Common myeloid progenitor, CD34-positive (primary cell): ENCODE measurements at regions not wholly inside any gene's neighbourhood (a gene's known extent, or its start where the extent isn't known, plus 50 kb on each side); places are given as distances from the start of the nearest gene placed in this dataset.
A peak's percentile ranks its signal among the peaks of the same experiment; 100 is the strongest.

Experiments used
- CTCF ChIA-PET: fragments of 350-600 bp; sonication (Branson Sonifier 250); formaldehyde crosslinking; loops from one replicate; lab custom pipeline; 2021; ENCODE audit warnings: antibody characterized with exemption; lab: Charles Lee
- POLR2A ChIA-PET: fragments of 350-600 bp; sonication (Branson Sonifier 250); formaldehyde crosslinking; loops from one replicate; lab custom pipeline; 2021; ENCODE audit warnings: antibody characterized with exemption; lab: Charles Lee
- DNase-seq, 3 donors: peaks; one replicate each; pipeline versions ENCODE4 v3.0.0 to v3.0.0-alpha.2; 2013
- H3K27ac ChIP-seq, 2 experiments: 1 replicate in 1 of 2; 2 replicates in 1 of 2; pipeline ENCODE4 v1.7.0; 2013; ENCODE audit warnings: inconsistent platforms in 2 of 2, low read length in 2 of 2, mild to moderate bottlenecking in 2 of 2, low read depth in 1 of 2, moderate library complexity in 1 of 2; ENCODE audit not compliant: severe bottlenecking in 2 of 2, insufficient read depth in 1 of 2, poor library complexity in 1 of 2
- H3K27me3 ChIP-seq, 5 experiments: replicated peaks in 2 of 5; 1 replicate in 3 of 5; 2 replicates in 2 of 5; pipeline versions ENCODE4 v1.6.1 to v1.7.0; 2013; ENCODE audit warnings: low read length in 4 of 5, mild to moderate bottlenecking in 2 of 5, moderate library complexity in 2 of 5, inconsistent platforms in 1 of 5; ENCODE audit not compliant: insufficient read depth in 5 of 5, control insufficient read depth in 4 of 5
- H3K36me3 ChIP-seq, 4 experiments: 1 replicate in 2 of 4; 2 replicates in 2 of 4; pipeline versions ENCODE4 v1.6.1 to v1.7.0; 2013; ENCODE audit warnings: low read length in 3 of 4, control low read depth in 1 of 4, mild to moderate bottlenecking in 1 of 4; ENCODE audit not compliant: control insufficient read depth in 4 of 4, insufficient read depth in 4 of 4
- H3K4me1 ChIP-seq, 4 experiments: 1 replicate in 3 of 4; 2 replicates in 1 of 4; pipeline versions ENCODE4 v1.6.1 to v1.7.1; 2013; ENCODE audit warnings: low read length in 3 of 4, mild to moderate bottlenecking in 3 of 4, control low read depth in 1 of 4, inconsistent platforms in 1 of 4, moderate library complexity in 1 of 4; ENCODE audit not compliant: control insufficient read depth in 4 of 4, insufficient read depth in 4 of 4; ENCODE audit errors: control extremely low read depth in 1 of 4
- H3K4me3 ChIP-seq, 7 experiments: 1 replicate in 4 of 7; 2 replicates in 3 of 7; pipeline versions ENCODE4 v1.5.1 to v1.7.0; 2013; ENCODE audit warnings: mild to moderate bottlenecking in 7 of 7, low read length in 6 of 7, moderate library complexity in 6 of 7, inconsistent platforms in 2 of 7, low read depth in 2 of 7, control low read depth in 1 of 7; ENCODE audit not compliant: insufficient read depth in 4 of 7, control insufficient read depth in 1 of 7; ENCODE audit errors: extremely low read depth in 1 of 7
- H3K9me3 ChIP-seq, 5 experiments: 1 replicate in 4 of 5; 2 replicates in 1 of 5; pipeline versions ENCODE4 v1.6.1 to v1.7.1; 2013; ENCODE audit warnings: low read length in 4 of 5, mild to moderate bottlenecking in 2 of 5, inconsistent platforms in 1 of 5, low read depth in 1 of 5, moderate library complexity in 1 of 5; ENCODE audit not compliant: control insufficient read depth in 4 of 5, insufficient read depth in 2 of 5; ENCODE audit errors: control extremely low read depth in 1 of 5
- WGBS: methylation state at CpG from one replicate; pipeline ENCODE4 v1.1.5; 2013; ENCODE audit not compliant: insufficient coverage; 5-methylcytosine and 5-hydroxymethylcytosine counted together

- Histone ChIP-seq H3K27me3 (no peaks in the 10 kb centered on the region), H3K27ac (no peak overlapping the region), H3K4me1 (no peaks in the 10 kb centered on the region), H3K4me3 (no peak overlapping the region), H3K9me3 (no peaks in the 10 kb centered on the region), H3K36me3 (no peaks in the 10 kb centered on the region)
- no peak for DNase-seq
- WGBS: no CpG with 5 or more reads among the region's 3 CpGs
- CTCF ChIA-PET: interaction anchor here (1.3 to 2.8 kb wide), 2 partner anchors 9 to 23 kb away, joined by 3 to 12 read pairs; no protein-coding TSS in a partner anchor
- POLR2A ChIA-PET: no interaction called here
These were observed 362.4 kb upstream of the ZNF385D start for GRCh38 chr3:22113453-22113852.

GRCh38 chr3:22115581-22115980, 364.6 kb upstream of the ZNF385D start:
- ChIA-PET POLR2A (no interaction called here), CTCF (interaction anchor here (0.6 to 2.4 kb wide), 5 partner anchors 12 to 897 kb away, joined by 3 to 15 read pairs (median 3); no protein-coding TSS in a partner anchor)
- no peaks in the 10 kb centered on the region for H3K36me3 ChIP-seq
- no peak overlapping the region for H3K27ac ChIP-seq
- H3K9me3 ChIP-seq: no peaks in the 10 kb centered on the region
- WGBS: 94% methylated on average over 3 of the region's 4 CpGs
- no peaks in the 10 kb centered on the region for H3K4me1 ChIP-seq
- H3K4me3 ChIP-seq: no peak overlapping the region
- H3K27me3 ChIP-seq: no peaks in the 10 kb centered on the region
- no peak for DNase-seq

GRCh38 chr3:22117091-22117490, 366.1 kb upstream of the ZNF385D start:
- Histone ChIP-seq H3K4me1 (no peaks in the 10 kb centered on the region), H3K36me3 (no peaks in the 10 kb centered on the region), H3K9me3 (no peaks in the 10 kb centered on the region), H3K27me3 (no peaks in the 10 kb centered on the region), H3K27ac (no peak overlapping the region), H3K4me3 (no peak overlapping the region)
- POLR2A ChIA-PET: no interaction called here
- no peak for DNase-seq
- WGBS: 100% methylated on average over 1 of the region's 2 CpGs
- CTCF ChIA-PET: interaction anchor here (0.8 to 2.4 kb wide), 4 partner anchors 16 to 224 kb away, joined by 3 to 15 read pairs (median 4); no protein-coding TSS in a partner anchor

GRCh38 chr3:22117751-22118346, 366.8 kb upstream of the ZNF385D start:
- Histone ChIP-seq H3K4me1 (no peaks in the 10 kb centered on the region), H3K4me3 (no peak overlapping the region), H3K27me3 (no peaks in the 10 kb centered on the region), H3K27ac (no peak overlapping the region), H3K36me3 (no peaks in the 10 kb centered on the region), H3K9me3 (no peaks in the 10 kb centered on the region)
- DNase-seq: peak; percentile 60 to 79 (median 77)
- ChIA-PET POLR2A (no interaction called here), CTCF (interaction anchor here (1.8 kb wide), 1 partner anchor 53 kb away, joined by 5 read pairs; no protein-coding TSS in a partner anchor)
- WGBS: no CpG with 5 or more reads among the region's 5 CpGs

- 100% methylated on average over 1 of the region's 3 CpGs for WGBS
- no peak for DNase-seq
- H3K4me3 ChIP-seq: no peak overlapping the region
- no peak overlapping the region for H3K27ac ChIP-seq
- ChIA-PET CTCF (no interaction called here), POLR2A (no interaction called here)
- no peaks in the 10 kb centered on the region for H3K27me3 ChIP-seq
- H3K9me3 ChIP-seq: no peaks in the 10 kb centered on the region
- H3K36me3 ChIP-seq: no peaks in the 10 kb centered on the region
- H3K4me1 ChIP-seq: no peaks in the 10 kb centered on the region
These were observed 367.5 kb upstream of the ZNF385D start for GRCh38 chr3:22118542-22118941.

GRCh38 chr3:22121068-22121701, 370.2 kb upstream of the ZNF385D start:
- no peak overlapping the region for H3K27ac ChIP-seq
- ChIA-PET POLR2A (no interaction called here), CTCF (no interaction called here)
- no peaks in the 10 kb centered on the region for H3K27me3 ChIP-seq
- no peak for DNase-seq
- no peaks in the 10 kb centered on the region for H3K9me3 ChIP-seq
- no peaks in the 10 kb centered on the region for H3K4me1 ChIP-seq
- H3K36me3 ChIP-seq: no peaks in the 10 kb centered on the region
- no CpG with 5 or more reads among the region's 5 CpGs for WGBS
- H3K4me3 ChIP-seq: no peak overlapping the region

- Histone ChIP-seq H3K4me1 (no peaks in the 10 kb centered on the region), H3K27me3 (no peaks in the 10 kb centered on the region), H3K9me3 (no peaks in the 10 kb centered on the region), H3K36me3 (no peaks in the 10 kb centered on the region), H3K27ac (no peak overlapping the region), H3K4me3 (no peak overlapping the region)
- peak in 1 of 3 donors; percentile 18 for DNase-seq
- WGBS: 100% methylated on average over 3 of the region's 3 CpGs
- ChIA-PET CTCF (interaction anchor here (0.6 to 0.9 kb wide), 3 partner anchors 10 to 463 kb away, joined by 3 read pairs; no protein-coding TSS in a partner anchor), POLR2A (no interaction called here)
These were observed 371.6 kb upstream of the ZNF385D start for GRCh38 chr3:22122567-22122966.
